Stimulated activated naive CD8-positive, alpha-beta T cell treated with anti-CD3 and anti-CD28 coated beads, Interleukin-15, amount 100 ng/mL, for 72 hours (primary cell): ENCODE measurements at regions not wholly inside any gene's neighbourhood (a gene's known extent, or its start where the extent isn't known, plus 50 kb on each side); places are given as distances from the start of the nearest gene placed in this dataset.

ENCODE experiments used
- ATAC-seq: fragments of 150-1000 bp; cut with Tn5 transposase; 2 replicates; pipeline ENCODE4 v1.10.0; 2021; ENCODE audit warnings: mild to moderate bottlenecking, moderate library complexity
- DNase-seq, 2 donors: peaks; one replicate each; pipeline ENCODE4 v3.0.0; 2021 to 2022
- H3K27ac Mint-ChIP-seq, 2 donors: one replicate each; pipeline ENCODE4 v1.8.0; 2022; ENCODE audit warnings: mild to moderate bottlenecking in 2 of 2, mixed read lengths in 2 of 2, moderate library complexity in 2 of 2
- H3K27me3 Mint-ChIP-seq: one replicate; pipeline ENCODE4 v1.8.0; 2022; ENCODE audit warnings: mixed read lengths
- H3K4me1 Mint-ChIP-seq: one replicate; pipeline ENCODE4 v1.8.0; 2022; ENCODE audit warnings: mild to moderate bottlenecking, mixed read lengths
- H3K4me3 Mint-ChIP-seq, 2 donors: one replicate each; pipeline ENCODE4 v1.8.0; 2022; ENCODE audit warnings: mild to moderate bottlenecking in 2 of 2, mixed read lengths in 2 of 2, moderate library complexity in 1 of 2
- H3K9me3 Mint-ChIP-seq, 2 donors: one replicate each; pipeline ENCODE4 v1.8.0; 2022; ENCODE audit warnings: mixed read lengths in 2 of 2

DNA sequence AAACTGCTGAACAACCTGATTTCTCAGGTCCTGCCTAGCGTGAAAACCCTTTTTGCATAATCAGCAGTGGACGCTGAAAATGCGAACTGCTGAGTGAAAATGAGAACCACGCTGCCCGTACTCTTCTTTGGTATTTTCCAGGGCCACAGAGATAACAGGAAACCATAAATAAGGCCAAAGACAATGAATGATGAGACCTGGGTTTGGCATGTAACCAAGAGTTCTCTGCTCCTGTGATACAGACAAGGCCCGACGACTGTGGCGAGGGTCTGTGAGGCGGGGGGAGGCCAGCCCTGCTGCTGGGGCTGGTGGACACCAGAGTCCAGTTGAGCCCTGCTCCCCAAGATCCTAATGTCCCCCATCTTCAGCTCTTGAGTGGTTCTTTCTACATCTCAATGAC lies 236.0 kb downstream of the WDR11 start:
- Mint-ChIP-seq H3K9me3 (peaks cover 0 to 8% of the 10 kb centered on the region in 2 donors), H3K4me1 (no peaks in the 10 kb centered on the region), H3K27me3 (no peaks in the 10 kb centered on the region), H3K27ac (no peak overlapping the region), H3K4me3 (no peak overlapping the region)
- no peak for DNase-seq
- ATAC-seq, result no peak

- ATAC-seq (no peak), DNase-seq (no peak)
- H3K9me3 Mint-ChIP-seq, result peaks cover 0 to 8% of the 10 kb centered on the region in 2 donors
- H3K27ac Mint-ChIP-seq, result no peak overlapping the region
- H3K4me3 Mint-ChIP-seq, result no peak overlapping the region
- H3K27me3 Mint-ChIP-seq, result no peaks in the 10 kb centered on the region
- no peaks in the 10 kb centered on the region for H3K4me1 Mint-ChIP-seq
Observed at GRCh38 chr10:121087688-121088087, 236.5 kb downstream of the WDR11 start.

- Mint-ChIP-seq H3K27me3 (no peaks in the 10 kb centered on the region), H3K4me1 (no peaks in the 10 kb centered on the region), H3K27ac (no peak overlapping the region), H3K9me3 (peaks cover 0 to 8% of the 10 kb centered on the region in 2 donors), H3K4me3 (no peak overlapping the region)
- DNase-seq (no peak), ATAC-seq (no peak)
Observed at GRCh38 chr10:121088524-121088923, 237.4 kb downstream of the WDR11 start.

DNA sequence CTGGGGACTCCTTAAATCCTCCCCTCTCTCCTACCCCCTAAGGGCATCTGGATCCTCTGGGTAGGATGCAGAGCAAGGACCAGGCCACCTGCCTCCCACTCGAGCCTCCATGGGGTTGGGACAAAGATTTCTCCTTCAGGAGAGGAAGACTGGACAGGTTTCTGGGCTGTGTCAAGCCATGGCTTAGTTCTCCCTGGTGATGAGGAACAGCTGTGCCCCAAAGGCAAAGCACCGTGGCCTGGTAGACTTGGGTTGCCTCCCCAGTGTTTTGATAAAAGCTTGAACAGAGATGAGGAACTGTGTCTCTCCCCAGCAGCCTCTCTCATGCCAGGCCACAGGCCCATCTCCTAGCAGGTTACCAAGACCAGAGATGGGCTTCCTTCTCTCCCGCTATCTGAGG lies 238.3 kb downstream of the WDR11 start:
- Mint-ChIP-seq H3K4me1 (no peaks in the 10 kb centered on the region), H3K9me3 (peaks cover 0 to 8% of the 10 kb centered on the region in 2 donors), H3K4me3 (no peak overlapping the region), H3K27me3 (no peaks in the 10 kb centered on the region), H3K27ac (no peak overlapping the region)
- no peak for ATAC-seq
- no peak for DNase-seq

GRCh38 chr10:121091961-121092719 lies 241.0 kb downstream of the WDR11 start:
- ATAC-seq (no peak), DNase-seq (no peak)
- no peaks in the 10 kb centered on the region for H3K4me1 Mint-ChIP-seq
- peaks cover 0 to 8% of the 10 kb centered on the region in 2 donors for H3K9me3 Mint-ChIP-seq
- no peaks in the 10 kb centered on the region for H3K27me3 Mint-ChIP-seq
- no peak overlapping the region for H3K27ac Mint-ChIP-seq
- no peak overlapping the region for H3K4me3 Mint-ChIP-seq

- H3K4me1 Mint-ChIP-seq, result no peaks in the 10 kb centered on the region
- no peak overlapping the region for H3K4me3 Mint-ChIP-seq
- DNase-seq (no peak), ATAC-seq (no peak)
- no peaks in the 10 kb centered on the region for H3K27me3 Mint-ChIP-seq
- H3K9me3 Mint-ChIP-seq, result peaks cover 0 to 3% of the 10 kb centered on the region in 2 donors
- H3K27ac Mint-ChIP-seq, result no peak overlapping the region
Observed at GRCh38 chr10:121092720-121093095, 241.5 kb downstream of the WDR11 start.

- Mint-ChIP-seq H3K27ac (no peak overlapping the region), H3K27me3 (no peaks in the 10 kb centered on the region), H3K9me3 (no peaks in the 10 kb centered on the region), H3K4me1 (no peaks in the 10 kb centered on the region), H3K4me3 (no peak overlapping the region)
- DNase-seq (no peak), ATAC-seq (no peak)
Observed at GRCh38 chr10:121096617-121097431, 245.7 kb downstream of the WDR11 start.

DNA sequence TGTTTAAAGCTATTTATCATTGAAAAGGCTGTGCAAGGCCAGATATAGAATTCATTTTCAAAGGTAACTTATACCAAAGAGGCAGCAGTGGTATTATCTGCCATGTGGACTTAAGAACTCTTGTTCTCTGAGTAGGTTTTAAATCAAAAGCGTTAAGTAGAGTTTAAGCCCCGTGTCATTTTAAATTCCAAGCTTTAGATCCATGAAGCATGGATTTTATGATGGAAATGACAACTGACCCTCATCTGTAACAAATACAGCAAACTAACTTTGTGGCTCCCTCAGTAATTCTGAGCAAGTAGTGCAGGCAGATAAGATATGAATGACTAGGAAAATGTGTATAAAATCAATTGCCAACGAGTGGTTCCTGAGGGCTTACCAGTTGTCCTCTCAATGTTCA lies 247.0 kb downstream of the WDR11 start:
- DNase-seq (no peak), ATAC-seq (no peak)
- no peaks in the 10 kb centered on the region for H3K4me1 Mint-ChIP-seq
- H3K27ac Mint-ChIP-seq, result no peak overlapping the region
- no peak overlapping the region for H3K4me3 Mint-ChIP-seq
- no peaks in the 10 kb centered on the region for H3K9me3 Mint-ChIP-seq
- no peaks in the 10 kb centered on the region for H3K27me3 Mint-ChIP-seq

DNA sequence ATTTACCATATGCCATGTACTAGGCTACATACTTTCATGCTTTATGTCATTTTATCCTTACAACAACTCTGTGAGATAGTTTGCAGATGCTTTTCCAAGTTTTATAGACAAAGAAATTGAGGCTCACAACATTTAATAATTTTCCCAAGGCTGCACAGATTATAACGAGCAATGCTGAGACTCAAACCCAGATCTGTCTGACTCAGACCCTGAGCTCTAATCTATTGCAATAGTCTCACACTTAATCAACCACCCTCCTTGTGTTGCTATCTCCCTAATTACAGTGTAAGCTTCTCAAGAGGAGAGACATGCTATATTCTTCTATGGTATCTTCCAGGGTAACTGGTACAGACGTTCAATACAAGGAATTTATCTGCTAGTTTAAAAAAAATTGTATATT lies 247.6 kb downstream of the WDR11 start:
- Mint-ChIP-seq H3K9me3 (no peaks in the 10 kb centered on the region), H3K27ac (no peak overlapping the region), H3K4me1 (no peaks in the 10 kb centered on the region), H3K4me3 (no peak overlapping the region), H3K27me3 (no peaks in the 10 kb centered on the region)
- DNase-seq (no peak), ATAC-seq (no peak)

- Mint-ChIP-seq H3K9me3 (no peaks in the 10 kb centered on the region), H3K4me1 (no peaks in the 10 kb centered on the region), H3K27ac (no peak overlapping the region), H3K4me3 (no peak overlapping the region), H3K27me3 (no peaks in the 10 kb centered on the region)
- ATAC-seq, result no peak
- DNase-seq, result no peak
Observed at GRCh38 chr10:121099181-121099580, 248.0 kb downstream of the WDR11 start.

GRCh38 chr10:121099592-121099991 lies 248.4 kb downstream of the WDR11 start:
- no peaks in the 10 kb centered on the region for H3K9me3 Mint-ChIP-seq
- ATAC-seq (no peak), DNase-seq (no peak)
- no peaks in the 10 kb centered on the region for H3K27me3 Mint-ChIP-seq
- H3K4me1 Mint-ChIP-seq, result no peaks in the 10 kb centered on the region
- H3K4me3 Mint-ChIP-seq, result no peak overlapping the region
- H3K27ac Mint-ChIP-seq, result no peak overlapping the region

DNA sequence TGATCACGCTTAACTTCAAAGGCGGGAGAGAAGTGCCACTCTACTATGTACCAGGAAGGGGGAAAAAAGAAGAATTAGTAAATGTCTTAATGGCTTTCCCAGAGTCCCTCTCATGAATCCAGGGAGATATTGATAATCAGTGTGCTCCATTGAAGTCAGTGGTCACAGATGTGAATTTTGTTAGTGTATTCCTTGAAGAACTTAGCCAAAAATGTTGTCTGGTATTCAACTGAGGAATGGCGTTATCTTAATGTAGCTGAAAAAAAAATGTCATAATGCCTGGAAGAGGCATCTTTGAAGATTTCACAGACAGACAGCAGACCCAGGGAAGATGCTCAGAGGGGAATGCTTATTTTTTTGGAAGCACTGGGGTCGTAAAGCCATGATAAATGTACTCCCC lies 250.4 kb downstream of the WDR11 start:
- Mint-ChIP-seq H3K4me3 (no peak overlapping the region), H3K27ac (no peak overlapping the region), H3K27me3 (no peaks in the 10 kb centered on the region), H3K4me1 (no peaks in the 10 kb centered on the region), H3K9me3 (no peaks in the 10 kb centered on the region)
- no peak for ATAC-seq
- DNase-seq, result no peak

DNA sequence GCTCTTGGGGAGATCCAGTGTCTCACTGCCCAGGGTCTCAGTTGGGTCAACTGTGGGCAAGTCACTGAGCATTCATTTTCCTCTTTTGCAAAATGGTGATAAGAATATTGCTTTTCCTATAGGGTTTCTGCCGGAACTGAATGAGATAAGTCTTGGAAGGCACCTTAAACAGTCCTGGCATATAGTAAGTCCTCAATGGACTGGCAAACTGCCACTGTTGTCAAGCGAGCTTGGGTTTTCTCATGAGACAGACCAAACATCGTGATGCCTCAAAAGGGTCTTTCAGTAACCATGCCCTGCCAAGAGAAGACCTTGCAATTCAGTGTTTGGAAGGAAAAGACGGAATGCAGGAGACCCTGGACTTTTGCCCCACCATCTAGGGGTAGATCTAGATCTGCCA lies 251.5 kb downstream of the WDR11 start:
- DNase-seq (no peak), ATAC-seq (no peak)
- H3K4me1 Mint-ChIP-seq, result no peaks in the 10 kb centered on the region
- no peak overlapping the region for H3K4me3 Mint-ChIP-seq
- no peaks in the 10 kb centered on the region for H3K9me3 Mint-ChIP-seq
- H3K27ac Mint-ChIP-seq, result no peak overlapping the region
- no peaks in the 10 kb centered on the region for H3K27me3 Mint-ChIP-seq

GRCh38 chr10:121104476-121105111 lies 253.4 kb downstream of the WDR11 start:
- ATAC-seq (no peak), DNase-seq (no peak)
- Mint-ChIP-seq H3K27ac (no peak overlapping the region), H3K4me3 (no peak overlapping the region), H3K4me1 (no peaks in the 10 kb centered on the region), H3K9me3 (no peaks in the 10 kb centered on the region), H3K27me3 (no peaks in the 10 kb centered on the region)

GRCh38 chr10:121106611-121107010 lies 255.4 kb downstream of the WDR11 start:
- no peaks in the 10 kb centered on the region for H3K27me3 Mint-ChIP-seq
- no peaks in the 10 kb centered on the region for H3K4me1 Mint-ChIP-seq
- ATAC-seq, result no peak

GRCh38 chr10:121108051-121108450 lies 256.9 kb downstream of the WDR11 start:
- DNase-seq, result no peak

More at GRCh38 chr10:121106611-121107010, 255.4 kb downstream of the WDR11 start:
- no peak for DNase-seq
- no peak overlapping the region for H3K27ac Mint-ChIP-seq
- no peaks in the 10 kb centered on the region for H3K9me3 Mint-ChIP-seq
- no peak overlapping the region for H3K4me3 Mint-ChIP-seq

More at GRCh38 chr10:121108051-121108450, 256.9 kb downstream of the WDR11 start:
- H3K9me3 Mint-ChIP-seq, result peaks cover 3 to 7% of the 10 kb centered on the region in 2 donors
- H3K27ac Mint-ChIP-seq, result no peak overlapping the region
- no peak for ATAC-seq
- no peaks in the 10 kb centered on the region for H3K4me1 Mint-ChIP-seq
- no peaks in the 10 kb centered on the region for H3K27me3 Mint-ChIP-seq
- no peak overlapping the region for H3K4me3 Mint-ChIP-seq
